Choroid plexus epithelial cell (primary cell): ENCODE measurements at regions not wholly inside any gene's neighbourhood (a gene's known extent, or its start where the extent isn't known, plus 50 kb on each side); places are given as distances from the start of the nearest gene placed in this dataset.

Experiments used
- DNase-seq: peaks from one replicate; pipeline ENCODE4 v3.0.0-alpha.2; 2010; ENCODE audit warnings: low read depth
- H3K4me3 ChIP-seq: 2 replicates; pipeline ENCODE4 v1.5.1; 2011; ENCODE audit warnings: low read depth, mild to moderate bottlenecking, control low read depth, low read length, moderate library complexity
- CTCF ChIP-seq: conservative IDR thresholded peaks from 2 replicates; pipeline ENCODE4 v1.5.1; 2011; ENCODE audit warnings: low read depth, mild to moderate bottlenecking, control low read depth, inconsistent platforms, low read length, moderate library complexity

GRCh38 chr13:104645786-104646185 lies 1579.6 kb upstream of the SLC10A2 start:
- no peak for DNase-seq
- no peak for TF ChIP-seq CTCF

GRCh38 chr13:104641309-104641708 lies 1575.1 kb upstream of the SLC10A2 start:
- no peak for TF ChIP-seq CTCF
- peak; percentile 47 for DNase-seq

More at GRCh38 chr13:104645786-104646185, 1579.6 kb upstream of the SLC10A2 start:
- no peak overlapping the region for H3K4me3 ChIP-seq

GRCh38 chr13:104635879-104636278 lies 1569.7 kb upstream of the SLC10A2 start:
- no peak overlapping the region for H3K4me3 ChIP-seq
- TF ChIP-seq CTCF: no peak
- DNase-seq: no peak

More at GRCh38 chr13:104641309-104641708, 1575.1 kb upstream of the SLC10A2 start:
- H3K4me3 ChIP-seq: no peak overlapping the region

- TF ChIP-seq CTCF: no peak
- no peak for DNase-seq
- H3K4me3 ChIP-seq: no peak overlapping the region
Observed at GRCh38 chr13:104634016-104634415, 1567.8 kb upstream of the SLC10A2 start.

- TF ChIP-seq CTCF: no peak
- no peak overlapping the region for H3K4me3 ChIP-seq
- no peak for DNase-seq
Observed at GRCh38 chr13:104632736-104633135, 1566.5 kb upstream of the SLC10A2 start.

GRCh38 chr13:104625201-104625600 lies 1559.0 kb upstream of the SLC10A2 start:
- no peak overlapping the region for H3K4me3 ChIP-seq
- no peak for TF ChIP-seq CTCF
- DNase-seq: no peak

- TF ChIP-seq CTCF: no peak
- no peak overlapping the region for H3K4me3 ChIP-seq
- no peak for DNase-seq
Observed at GRCh38 chr13:104616990-104617389, 1550.8 kb upstream of the SLC10A2 start.
